Large intestine (tissue), 3 donors: ENCODE measurements at regions not wholly inside any gene's neighbourhood (a gene's known extent, or its start where the extent isn't known, plus 50 kb on each side); places are given as distances from the start of the nearest gene placed in this dataset.

Experiments used
- DNase-seq, 2 donors: peaks; one replicate each; pipeline versions ENCODE4 v3.0.0 to v3.0.0-alpha.2; 2013
- H3K27ac ChIP-seq: one replicate; pipeline ENCODE4 v1.5.1; 2013; ENCODE audit warnings: low read length
- H3K27me3 ChIP-seq: 2 replicates; pipeline ENCODE4 v1.6.1; 2013; ENCODE audit warnings: low read length; ENCODE audit not compliant: control insufficient read depth, insufficient read depth
- H3K36me3 ChIP-seq: 2 replicates; pipeline ENCODE4 v1.6.1; 2013; ENCODE audit warnings: low read length; ENCODE audit not compliant: control insufficient read depth, insufficient read depth
- H3K4me1 ChIP-seq: one replicate; pipeline ENCODE4 v1.6.1; 2013; ENCODE audit warnings: low read length; ENCODE audit not compliant: control insufficient read depth, insufficient read depth
- H3K4me3 ChIP-seq: one replicate; pipeline ENCODE4 v1.5.1; 2013; ENCODE audit warnings: low read length
- H3K9me3 ChIP-seq: one replicate; pipeline ENCODE4 v1.6.1; 2013; ENCODE audit warnings: mild to moderate bottlenecking, low read depth, low read length, moderate library complexity; ENCODE audit not compliant: control insufficient read depth
- WGBS: methylation state at CpG from one replicate; pipeline ENCODE4 v1.1.5; 2013; ENCODE audit warnings: low lambda C conversion rate; ENCODE audit not compliant: insufficient coverage; 5-methylcytosine and 5-hydroxymethylcytosine counted together

DNA sequence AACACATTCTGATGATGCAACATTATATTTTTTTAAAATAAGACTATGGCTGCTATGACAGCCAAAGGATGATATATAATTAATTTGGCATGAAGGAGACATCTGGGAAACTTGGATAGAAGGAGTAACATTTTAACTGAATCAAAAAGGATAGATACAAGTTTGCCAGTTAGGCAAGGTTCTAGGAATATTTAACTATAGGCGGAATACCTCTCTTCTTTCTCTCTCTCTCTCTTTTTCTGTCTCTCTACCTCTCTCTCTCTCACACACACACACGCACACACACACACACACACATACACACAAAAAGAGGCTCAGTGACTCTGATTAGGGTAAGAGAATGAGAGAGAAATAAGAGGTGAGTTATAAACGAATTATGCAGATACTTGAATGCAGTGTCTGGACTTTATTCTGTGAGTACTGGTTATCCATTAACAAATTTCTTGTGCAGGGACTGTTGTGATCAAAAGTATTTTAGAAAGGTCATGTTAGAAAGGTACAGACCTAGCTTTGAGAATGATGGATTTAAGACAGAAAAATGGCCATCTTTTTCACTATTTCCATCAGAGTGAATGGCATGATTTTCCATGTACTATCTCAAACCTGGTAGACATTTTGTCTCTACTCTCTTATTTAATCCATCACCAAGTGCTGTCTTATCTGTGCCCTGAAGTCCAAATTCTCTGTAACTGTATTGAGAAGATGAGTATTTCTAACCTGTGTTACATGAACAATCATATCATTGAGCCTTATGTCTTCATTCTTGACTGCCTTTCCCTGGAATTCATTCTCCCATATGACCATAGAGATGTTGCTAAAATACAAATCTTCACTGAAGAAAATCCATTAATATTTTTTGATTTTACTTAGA is 1106.9 kb upstream of the ADGRL4 start:
- Histone ChIP-seq H3K9me3 (peaks cover 5% of the 10 kb centered on the region), H3K27me3 (no peaks in the 10 kb centered on the region), H3K4me3 (no peak overlapping the region), H3K27ac (no peak overlapping the region), H3K36me3 (no peaks in the 10 kb centered on the region), H3K4me1 (no peaks in the 10 kb centered on the region)
- DNase-seq, result no peak
- WGBS, result 58% methylated on average over 3 of the region's 3 CpGs

DNA sequence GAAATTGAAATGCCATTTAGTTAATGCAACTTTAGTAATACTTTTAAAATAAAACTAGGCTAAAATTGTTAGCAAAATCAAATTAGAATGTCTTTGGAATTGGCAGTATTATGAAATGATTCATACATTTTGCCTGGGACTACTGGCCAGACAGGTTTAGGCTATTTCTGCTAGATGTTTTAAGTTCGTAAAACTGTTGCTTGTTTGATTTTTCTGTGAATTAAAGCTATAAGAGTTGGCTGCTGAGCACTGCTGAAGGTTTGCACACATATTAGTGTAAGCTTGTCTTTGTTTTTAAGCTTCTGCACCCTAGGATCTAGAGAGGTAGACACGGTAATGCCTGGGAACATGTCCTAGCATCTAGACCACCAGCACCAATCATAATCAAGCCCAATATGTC is 1094.6 kb upstream of the ADGRL4 start:
- Histone ChIP-seq H3K36me3 (no peaks in the 10 kb centered on the region), H3K27ac (no peak overlapping the region), H3K9me3 (no peaks in the 10 kb centered on the region), H3K4me3 (no peak overlapping the region), H3K27me3 (no peaks in the 10 kb centered on the region), H3K4me1 (no peaks in the 10 kb centered on the region)
- WGBS, result no CpG with 5 or more reads among the region's 2 CpGs
- no peak for DNase-seq

- Histone ChIP-seq H3K9me3 (no peaks in the 10 kb centered on the region), H3K4me3 (no peak overlapping the region)
- WGBS, result no CpG with 5 or more reads among the region's 1 CpG
Observed at GRCh38 chr1:80099713-80100112, 1093.2 kb upstream of the ADGRL4 start.

DNA sequence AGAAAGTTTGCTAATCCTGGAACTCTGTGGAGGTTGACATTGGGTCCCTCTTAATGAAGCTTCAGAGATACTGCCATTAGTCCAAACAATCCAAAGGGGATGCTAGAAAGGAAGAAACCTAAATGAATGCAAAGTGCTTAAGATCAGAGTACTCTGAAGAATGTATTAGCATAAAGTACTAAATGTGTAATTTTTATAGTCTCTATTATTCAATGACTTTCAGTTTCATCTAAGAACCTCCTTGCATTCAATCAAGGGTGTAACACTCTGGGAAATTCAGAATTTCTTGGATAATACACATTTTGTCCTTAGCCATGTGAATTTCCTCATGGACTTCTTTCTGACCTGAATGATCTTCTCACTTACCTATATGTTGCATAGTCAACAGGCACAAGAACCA is 1078.5 kb upstream of the ADGRL4 start:
- Histone ChIP-seq H3K4me1 (no peaks in the 10 kb centered on the region), H3K36me3 (no peaks in the 10 kb centered on the region), H3K9me3 (no peaks in the 10 kb centered on the region), H3K27me3 (no peaks in the 10 kb centered on the region), H3K4me3 (no peak overlapping the region), H3K27ac (no peak overlapping the region)
- DNase-seq, result no peak

More at GRCh38 chr1:80099713-80100112, 1093.2 kb upstream of the ADGRL4 start:
- H3K36me3 ChIP-seq, result no peaks in the 10 kb centered on the region
- H3K4me1 ChIP-seq, result no peaks in the 10 kb centered on the region
- no peak overlapping the region for H3K27ac ChIP-seq
- DNase-seq, result no peak
- H3K27me3 ChIP-seq, result no peaks in the 10 kb centered on the region

DNA sequence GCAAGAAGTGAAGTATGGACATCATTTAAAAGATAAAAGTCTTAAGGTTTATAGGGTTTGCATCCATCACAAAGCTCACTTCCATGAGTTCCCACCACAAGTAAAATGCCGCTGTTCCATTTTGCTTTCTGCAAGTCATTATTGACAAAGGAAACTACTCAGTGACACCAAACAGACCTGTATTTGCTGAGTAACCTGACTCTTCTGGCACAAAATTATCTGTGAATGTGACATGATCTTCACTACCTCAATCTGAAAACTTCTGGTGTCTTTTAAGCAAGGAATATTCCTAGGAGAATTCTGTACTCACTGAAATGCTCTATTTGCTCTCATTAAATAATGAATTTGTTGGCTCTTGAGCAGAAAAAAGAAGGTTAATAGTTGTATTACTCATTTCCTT is 1077.4 kb upstream of the ADGRL4 start:
- H3K9me3 ChIP-seq, result no peaks in the 10 kb centered on the region

DNA sequence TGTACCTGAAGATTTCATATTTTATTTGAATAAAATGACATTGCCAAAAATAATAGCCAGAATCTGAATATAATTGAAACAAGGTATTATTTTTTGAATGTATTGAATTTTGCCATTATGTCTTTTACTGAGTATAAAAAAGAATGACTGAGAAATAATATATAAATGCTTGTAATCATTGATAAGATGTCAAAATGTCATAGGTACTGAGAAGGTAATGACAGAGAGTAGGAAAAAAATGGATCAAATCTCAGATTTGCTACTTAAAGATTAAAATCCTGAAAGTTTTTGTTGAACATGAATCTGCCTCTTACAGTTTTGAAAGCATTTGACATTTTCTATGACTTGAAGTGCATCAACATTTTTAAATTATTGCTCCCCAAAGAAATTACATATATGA is 1069.9 kb upstream of the ADGRL4 start:
- H3K9me3 ChIP-seq, result no peaks in the 10 kb centered on the region
- H3K4me1 ChIP-seq, result no peaks in the 10 kb centered on the region
- no peaks in the 10 kb centered on the region for H3K27me3 ChIP-seq
- no peak for DNase-seq
- no peak overlapping the region for H3K4me3 ChIP-seq
- no peak overlapping the region for H3K27ac ChIP-seq
- no peaks in the 10 kb centered on the region for H3K36me3 ChIP-seq

More for the DNA sequence above, 1077.4 kb upstream of the ADGRL4 start:
- H3K36me3 ChIP-seq, result no peaks in the 10 kb centered on the region
- H3K4me1 ChIP-seq, result no peaks in the 10 kb centered on the region
- DNase-seq, result no peak
- no peak overlapping the region for H3K4me3 ChIP-seq
- H3K27me3 ChIP-seq, result no peaks in the 10 kb centered on the region
- no CpG with 5 or more reads among the region's 1 CpG for WGBS
- no peak overlapping the region for H3K27ac ChIP-seq

DNA sequence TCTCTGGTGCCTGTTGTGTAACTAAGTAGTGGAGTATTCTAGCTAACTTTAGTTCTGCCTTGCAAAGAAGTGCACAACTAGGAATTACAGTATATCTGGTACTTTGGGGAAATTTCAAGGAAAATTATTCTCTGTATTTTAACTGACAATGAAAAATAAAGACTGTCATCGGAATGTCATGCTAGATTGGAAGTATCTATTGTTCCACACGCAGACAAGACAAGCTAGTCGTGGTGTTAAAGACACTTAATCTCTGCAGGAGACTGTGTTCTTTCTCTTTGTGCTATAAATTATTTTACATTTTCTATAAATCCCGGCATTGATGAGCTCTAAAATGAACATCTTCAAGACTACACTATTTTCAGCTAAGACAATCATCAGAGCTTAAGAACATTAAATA is 1068.8 kb upstream of the ADGRL4 start:
- Histone ChIP-seq H3K4me3 (no peak overlapping the region), H3K4me1 (no peaks in the 10 kb centered on the region), H3K9me3 (no peaks in the 10 kb centered on the region), H3K27ac (no peak overlapping the region), H3K36me3 (no peaks in the 10 kb centered on the region), H3K27me3 (no peaks in the 10 kb centered on the region)
- DNase-seq, result no peak
- WGBS, result 64% methylated on average over 3 of the region's 4 CpGs

DNA sequence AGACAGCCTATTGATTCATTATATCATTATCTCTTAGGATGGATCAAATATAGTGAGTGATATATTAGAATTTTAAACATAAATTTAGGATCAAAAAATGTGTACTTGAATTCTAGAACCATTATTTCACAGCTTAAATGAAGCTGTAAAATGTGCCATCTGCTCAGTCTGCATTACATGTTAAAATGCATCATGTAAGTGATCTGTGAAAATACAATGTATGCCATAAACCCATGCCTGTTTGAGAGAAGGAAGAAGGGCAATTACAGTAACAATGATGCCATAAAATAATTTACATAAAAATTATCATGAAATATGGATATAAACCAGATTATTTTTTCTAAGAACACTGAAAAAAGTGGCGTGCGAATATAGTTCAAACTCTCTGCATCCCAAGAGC is 1066.0 kb upstream of the ADGRL4 start:
- no peaks in the 10 kb centered on the region for H3K27me3 ChIP-seq
- no peak overlapping the region for H3K27ac ChIP-seq
- no CpG with 5 or more reads among the region's 2 CpGs for WGBS
- H3K9me3 ChIP-seq, result no peaks in the 10 kb centered on the region
- no peaks in the 10 kb centered on the region for H3K4me1 ChIP-seq
- DNase-seq, result no peak
- H3K36me3 ChIP-seq, result no peaks in the 10 kb centered on the region
- H3K4me3 ChIP-seq, result no peak overlapping the region

GRCh38 chr1:80066060-80066459 is 1059.5 kb upstream of the ADGRL4 start:
- Histone ChIP-seq H3K36me3 (no peaks in the 10 kb centered on the region), H3K9me3 (no peaks in the 10 kb centered on the region), H3K4me1 (no peaks in the 10 kb centered on the region), H3K27ac (no peak overlapping the region), H3K27me3 (no peaks in the 10 kb centered on the region), H3K4me3 (no peak overlapping the region)
- whole genome bisulfite sequencing, result 20% methylated on average over 2 of the region's 2 CpGs
- no peak for DNase-seq

DNA sequence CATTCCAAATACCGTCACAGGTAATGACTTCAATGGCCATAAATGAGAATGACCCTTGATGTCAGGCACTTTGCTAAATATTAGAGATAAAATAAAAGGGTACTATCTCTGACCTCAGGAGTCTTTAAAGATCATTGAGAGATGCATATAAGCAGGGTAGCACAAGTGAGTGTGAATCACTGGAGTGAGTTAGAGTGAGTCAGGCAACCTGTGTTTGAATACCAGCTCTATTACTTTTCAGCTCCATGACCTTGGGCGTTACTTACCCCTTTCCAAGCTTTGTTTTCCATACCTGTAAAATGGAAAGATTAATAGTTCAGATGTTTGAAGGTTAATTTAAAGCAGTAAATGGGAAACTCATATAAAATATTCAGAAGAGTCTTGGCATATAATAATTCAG is 1058.0 kb upstream of the ADGRL4 start:
- 55% methylated on average over 2 of the region's 2 CpGs for WGBS
- Histone ChIP-seq H3K4me3 (no peak overlapping the region), H3K27ac (no peak overlapping the region), H3K4me1 (no peaks in the 10 kb centered on the region), H3K9me3 (no peaks in the 10 kb centered on the region), H3K27me3 (no peaks in the 10 kb centered on the region), H3K36me3 (no peaks in the 10 kb centered on the region)
- no peak for DNase-seq

- no peaks in the 10 kb centered on the region for H3K27me3 ChIP-seq
- DNase-seq, result no peak
- no peak overlapping the region for H3K27ac ChIP-seq
- H3K4me3 ChIP-seq, result no peak overlapping the region
- WGBS, result 65% methylated on average over 2 of the region's 4 CpGs
- no peaks in the 10 kb centered on the region for H3K36me3 ChIP-seq
- H3K9me3 ChIP-seq, result no peaks in the 10 kb centered on the region
- H3K4me1 ChIP-seq, result no peaks in the 10 kb centered on the region
Observed at GRCh38 chr1:80059940-80060339, 1053.4 kb upstream of the ADGRL4 start.
